Caco-2 (cell line): ENCODE measurements at regions not wholly inside any gene's neighbourhood (a gene's known extent, or its start where the extent isn't known, plus 50 kb on each side); places are given as distances from the start of the nearest gene placed in this dataset.

ENCODE experiments used
- BruUV-seq: library from RNA; stranded (reverse); fragments of 400-500 nt; replicated peaks from 2 replicates; lab custom pipeline; 2021; lab: Mats Ljungman, UMichigan
- CTCF ChIA-PET: fragments of 300-600 bp; sonication (Branson Sonifier 250); formaldehyde crosslinking; loops from one replicate; lab custom pipeline; 2022; ENCODE audit warnings: antibody characterized with exemption; lab: Charles Lee
- POLR2A ChIA-PET: fragments of 300-600 bp; sonication (Branson Sonifier 250); formaldehyde crosslinking; loops from one replicate; lab custom pipeline; 2022; ENCODE audit warnings: antibody characterized with exemption; lab: Charles Lee
- DNase-seq, 2 experiments: peaks; one replicate each; pipeline versions ENCODE4 v3.0.0 to v3.0.0-alpha.2; 2020 to 2022
- H3K27me3 ChIP-seq: replicated peaks from 2 replicates; pipeline ENCODE4 v1.6.0; 2011; ENCODE audit warnings: low read length; ENCODE audit not compliant: control insufficient read depth, insufficient read depth
- H3K36me3 ChIP-seq: 2 replicates; pipeline ENCODE4 v1.5.1; 2011; ENCODE audit warnings: low read length; ENCODE audit not compliant: control insufficient read depth, insufficient read depth
- H3K4me1 ChIP-seq: fragments of 250-450 bp; sonication (Bioruptor Pico); 2 replicates; pipeline ENCODE4 v1.5.1; 2020; ENCODE audit warnings: mild to moderate bottlenecking
- H3K4me3 ChIP-seq: 2 replicates; pipeline ENCODE4 v1.5.1; 2011; ENCODE audit warnings: low read depth, mild to moderate bottlenecking, control low read depth, low read length
- H3K9me3 ChIP-seq: fragments of 250-450 bp; sonication (Bioruptor Pico); 2 replicates; pipeline ENCODE4 v1.5.1; 2020; ENCODE audit warnings: mild to moderate bottlenecking, moderate library complexity
- H3K27ac Mint-ChIP-seq: one replicate; pipeline ENCODE4 v1.8.0; 2022; ENCODE audit warnings: mixed read lengths; ENCODE audit not compliant: unreplicated experiment
- H3K27me3 Mint-ChIP-seq: one replicate; pipeline ENCODE4 v1.8.0; 2022; ENCODE audit warnings: mixed read lengths; ENCODE audit not compliant: insufficient read depth, unreplicated experiment
- H3K36me3 Mint-ChIP-seq: one replicate; pipeline ENCODE4 v1.8.0; 2022; ENCODE audit warnings: mild to moderate bottlenecking, mixed read lengths; ENCODE audit not compliant: insufficient read depth, unreplicated experiment
- H3K4me1 Mint-ChIP-seq: one replicate; pipeline ENCODE4 v1.8.0; 2022; ENCODE audit warnings: low read depth, mixed read lengths; ENCODE audit not compliant: unreplicated experiment
- H3K4me3 Mint-ChIP-seq: one replicate; pipeline ENCODE4 v1.8.0; 2022; ENCODE audit warnings: mild to moderate bottlenecking, moderate library complexity, mixed read lengths; ENCODE audit not compliant: unreplicated experiment
- H3K9me3 Mint-ChIP-seq: one replicate; pipeline ENCODE4 v1.8.0; 2022; ENCODE audit warnings: mixed read lengths; ENCODE audit not compliant: unreplicated experiment
- CTCF ChIP-seq, 2 experiments: fragments of 200-600 bp in 1 of 2; IDR thresholded peaks; 1 replicate in 1 of 2; 2 replicates in 1 of 2; pipeline versions ENCODE4 v1.5.1 to v1.8.0; 2011 to 2022; ENCODE audit warnings: antibody characterized with exemption in 1 of 2, control low read depth in 1 of 2, inconsistent platforms in 1 of 2, low read depth in 1 of 2, low read length in 1 of 2, mild to moderate bottlenecking in 1 of 2, moderate library complexity in 1 of 2; ENCODE audit not compliant: insufficient read depth in 1 of 2, severe bottlenecking in 1 of 2, unreplicated experiment in 1 of 2
- intact Hi-C: fragments of 100-400 bp; cut with micrococcal nuclease; formaldehyde crosslinking; loops from one replicate; pipeline ENCODE4 v1.10.0; 2022; ENCODE audit not compliant: unreplicated experiment

- Histone ChIP-seq H3K4me1 (no peaks in the 10 kb centered on the region), H3K27me3 (no peaks in the 10 kb centered on the region), H3K4me3 (no peak overlapping the region), H3K9me3 (peaks cover 13% of the 10 kb centered on the region), H3K36me3 (no peaks in the 10 kb centered on the region)
- Mint-ChIP-seq H3K27me3 (no peaks in the 10 kb centered on the region), H3K4me1 (no peaks in the 10 kb centered on the region), H3K4me3 (no peak overlapping the region), H3K27ac (no peak overlapping the region), H3K36me3 (no peaks in the 10 kb centered on the region), H3K9me3 (peaks cover 25% of the 10 kb centered on the region)
- TF ChIP-seq CTCF (IDR thresholded peaks at IDR 0.05; ENCODE audit: insufficient read depth in 1 of 2, low read depth in 1 of 2, low read length in 1 of 2, severe bottlenecking in 1 of 2, unreplicated experiment in 1 of 2), result no peak
- CTCF ChIA-PET, result no interaction called here
- intact Hi-C loops, result no loop called here
- no TSS peak for BruUV-seq
- DNase-seq, result no peak
- POLR2A ChIA-PET, result no interaction called here
Measured at GRCh38 chr2:111633189-111633588, 250.8 kb downstream of the ANAPC1 start.

- peaks cover 13% of the 10 kb centered on the region for H3K9me3 ChIP-seq
- CTCF ChIA-PET, result no interaction called here
- no peaks in the 10 kb centered on the region for H3K27me3 ChIP-seq
- DNase-seq, result no peak
- Mint-ChIP-seq H3K27me3 (no peaks in the 10 kb centered on the region), H3K27ac (no peak overlapping the region), H3K9me3 (peaks cover 21% of the 10 kb centered on the region), H3K4me1 (no peaks in the 10 kb centered on the region), H3K36me3 (no peaks in the 10 kb centered on the region), H3K4me3 (no peak overlapping the region)
- H3K4me1 ChIP-seq, result no peaks in the 10 kb centered on the region
- H3K36me3 ChIP-seq, result no peaks in the 10 kb centered on the region
- no TSS peak for BruUV-seq
- no peak for TF ChIP-seq CTCF (IDR thresholded peaks at IDR 0.05; ENCODE audit: insufficient read depth in 1 of 2, low read depth in 1 of 2, low read length in 1 of 2, severe bottlenecking in 1 of 2, unreplicated experiment in 1 of 2)
- no peak overlapping the region for H3K4me3 ChIP-seq
- POLR2A ChIA-PET, result no interaction called here
- intact Hi-C loops, result no loop called here
Measured at GRCh38 chr2:111633643-111634042, 250.3 kb downstream of the ANAPC1 start.

GRCh38 chr2:111634050-111634794, 249.8 kb downstream of the ANAPC1 start:
- Histone ChIP-seq H3K4me1 (no peaks in the 10 kb centered on the region), H3K9me3 (peaks cover 8% of the 10 kb centered on the region; the same call in 1 of the 2 replicates), H3K27me3 (no peaks in the 10 kb centered on the region), H3K36me3 (no peaks in the 10 kb centered on the region), H3K4me3 (no peak overlapping the region)
- ChIA-PET CTCF (no interaction called here), POLR2A (no interaction called here)
- TF ChIP-seq CTCF (IDR thresholded peaks at IDR 0.05; ENCODE audit: insufficient read depth in 1 of 2, low read depth in 1 of 2, low read length in 1 of 2, severe bottlenecking in 1 of 2, unreplicated experiment in 1 of 2), result no peak
- H3K4me3 Mint-ChIP-seq, result no peak overlapping the region
- H3K27me3 Mint-ChIP-seq, result no peaks in the 10 kb centered on the region
- H3K27ac Mint-ChIP-seq, result no peak overlapping the region
- H3K36me3 Mint-ChIP-seq, result no peaks in the 10 kb centered on the region
- intact Hi-C loops, result no loop called here
- no TSS peak for BruUV-seq
- H3K4me1 Mint-ChIP-seq, result no peaks in the 10 kb centered on the region
- peaks cover 15% of the 10 kb centered on the region for H3K9me3 Mint-ChIP-seq
- no peak for DNase-seq
